ENCODE measurements at regions not wholly inside any gene's neighbourhood (a gene's known extent, or its start where the extent isn't known, plus 50 kb on each side); places are given as distances from the start of the nearest gene placed in this dataset.

- no peak for TF ChIP-seq CTCF (IDR thresholded peaks at IDR 0.05)
- Histone ChIP-seq H3K9me3 (no peaks in the 10 kb centered on the region), H3K36me3 (no peaks in the 10 kb centered on the region), H3K4me3 (no peak overlapping the region), H3K27ac (no peak overlapping the region), H3K4me1 (no peaks in the 10 kb centered on the region), H3K27me3 (no peaks in the 10 kb centered on the region)
- no peak for DNase-seq (ENCODE audit: low spot score)
Measured at GRCh38 chr12:97184127-97184773, 277.2 kb downstream of the NEDD1 start.

DNA sequence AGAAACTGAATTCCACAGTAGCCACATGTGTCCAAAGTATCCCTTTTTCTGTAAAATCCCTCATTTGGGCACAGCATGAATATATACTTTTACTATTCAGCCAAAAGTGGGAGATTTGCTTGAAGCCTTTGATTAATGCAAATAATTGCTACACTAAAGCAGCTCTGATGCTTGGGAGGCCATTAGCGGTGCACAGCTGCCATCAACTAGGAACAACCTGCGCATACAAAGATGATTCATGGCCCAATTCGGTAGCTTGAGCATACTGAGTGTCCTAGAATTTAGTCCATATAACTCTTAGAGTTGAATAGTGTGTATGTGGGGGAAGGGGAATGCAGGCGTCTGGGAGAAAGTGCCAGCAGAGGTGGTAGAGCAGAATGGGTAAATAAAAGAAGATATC lies 277.0 kb upstream of the RMST start:
- no peaks in the 10 kb centered on the region for H3K36me3 ChIP-seq
- no peak for TF ChIP-seq CTCF (IDR thresholded peaks at IDR 0.05)
- no peak overlapping the region for H3K4me3 ChIP-seq
- H3K9me3 ChIP-seq, result no peaks in the 10 kb centered on the region
- H3K27ac ChIP-seq, result no peak overlapping the region
- no peak for DNase-seq (ENCODE audit: low spot score)
- no peaks in the 10 kb centered on the region for H3K4me1 ChIP-seq
- H3K27me3 ChIP-seq, result no peaks in the 10 kb centered on the region

DNA sequence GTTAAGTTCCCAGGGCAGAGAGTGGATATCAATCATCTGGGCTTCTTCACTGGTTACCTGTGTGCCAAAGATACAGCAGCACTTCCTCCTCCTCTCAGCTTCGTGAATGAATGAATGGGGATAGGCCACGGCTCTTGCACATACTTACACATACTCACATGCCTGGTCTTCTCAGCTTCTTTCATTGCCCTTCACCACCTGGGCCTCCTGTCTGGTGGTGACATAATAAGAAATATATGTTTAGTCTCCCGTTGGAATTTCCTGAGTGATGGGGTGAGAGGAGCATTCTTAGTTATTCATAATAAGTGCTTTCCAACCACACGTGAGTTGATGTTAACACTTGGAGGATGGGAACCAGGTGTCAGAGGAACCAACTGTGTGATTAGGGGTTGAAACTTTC lies 268.1 kb upstream of the RMST start:
- TF ChIP-seq CTCF (IDR thresholded peaks at IDR 0.05), result no peak
- Histone ChIP-seq H3K36me3 (no peaks in the 10 kb centered on the region), H3K9me3 (peaks cover 0 to 16% of the 10 kb centered on the region in 2 donors), H3K27ac (no peak overlapping the region), H3K4me1 (no peaks in the 10 kb centered on the region), H3K27me3 (no peaks in the 10 kb centered on the region), H3K4me3 (no peak overlapping the region)
- no peak for DNase-seq (ENCODE audit: low spot score)

GRCh38 chr12:97200181-97200580 lies 262.4 kb upstream of the RMST start:
- Histone ChIP-seq H3K4me1 (no peaks in the 10 kb centered on the region), H3K27ac (no peak overlapping the region), H3K27me3 (no peaks in the 10 kb centered on the region), H3K36me3 (no peaks in the 10 kb centered on the region), H3K4me3 (no peak overlapping the region), H3K9me3 (peaks cover 0 to 4% of the 10 kb centered on the region in 2 donors)
- no peak for DNase-seq (ENCODE audit: low spot score)
- no peak for TF ChIP-seq CTCF (IDR thresholded peaks at IDR 0.05)

GRCh38 chr12:97203408-97203807 lies 259.2 kb upstream of the RMST start:
- Histone ChIP-seq H3K27ac (no peak overlapping the region), H3K36me3 (no peaks in the 10 kb centered on the region), H3K4me1 (no peaks in the 10 kb centered on the region), H3K4me3 (no peak overlapping the region), H3K9me3 (no peaks in the 10 kb centered on the region), H3K27me3 (no peaks in the 10 kb centered on the region)
- no peak for TF ChIP-seq CTCF (IDR thresholded peaks at IDR 0.05)
- DNase-seq (ENCODE audit: low spot score), result no peak

GRCh38 chr12:97209997-97210396 lies 252.6 kb upstream of the RMST start:
- Histone ChIP-seq H3K27ac (no peak overlapping the region), H3K4me1 (no peaks in the 10 kb centered on the region), H3K36me3 (no peaks in the 10 kb centered on the region), H3K4me3 (no peak overlapping the region), H3K9me3 (no peaks in the 10 kb centered on the region), H3K27me3 (no peaks in the 10 kb centered on the region)
- TF ChIP-seq CTCF (IDR thresholded peaks at IDR 0.05), result no peak
- DNase-seq (ENCODE audit: low spot score), result no peak

Data from right atrium auricular region (tissue), 2 donors.